ENCODE measurements at regions not wholly inside any gene's neighbourhood (a gene's known extent, or its start where the extent isn't known, plus 50 kb on each side); places are given as distances from the start of the nearest gene placed in this dataset.

DNA sequence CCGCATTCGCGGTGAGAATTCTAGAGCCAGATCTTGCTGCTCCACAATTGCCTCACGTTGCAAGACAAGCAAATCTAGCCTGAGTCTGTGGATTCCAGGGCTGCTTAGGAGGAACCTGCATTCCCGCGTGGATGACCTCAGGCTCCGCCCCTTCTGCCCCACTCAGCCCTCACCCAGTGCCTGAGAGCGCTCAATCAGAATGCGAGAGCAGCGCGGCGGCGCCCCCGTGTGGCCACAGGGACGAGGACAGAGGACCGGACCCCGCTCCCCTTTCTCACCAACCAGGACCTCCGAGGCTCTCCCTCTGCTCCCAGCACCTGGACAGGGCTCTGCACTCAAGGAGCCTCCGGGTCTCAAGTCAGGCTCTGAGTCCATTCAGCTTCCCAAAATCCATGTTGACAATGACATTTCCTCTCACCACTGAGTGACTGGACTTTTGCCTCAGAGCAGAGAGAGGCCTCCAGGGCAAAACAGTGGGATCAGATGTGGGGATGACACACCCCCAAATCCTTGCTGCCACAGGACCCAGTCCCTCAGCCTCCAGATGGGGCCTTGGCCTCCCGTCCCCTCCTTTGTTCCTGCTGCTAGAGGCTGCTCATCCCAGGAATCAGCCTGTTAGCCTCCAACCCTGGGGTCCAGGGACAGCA is 52.0 kb downstream of the RPP21 start:
- DNase-seq (ENCODE audit: low read depth, low spot score), result peak; percentile 94

- DNase-seq (ENCODE audit: low read depth, low spot score), result peak; percentile 8
Observed at GRCh38 chr6:30397697-30398096, 52.7 kb downstream of the RPP21 start.

- DNase-seq (ENCODE audit: low read depth, low spot score), result no peak
Observed at GRCh38 chr6:30399390-30400058, 54.6 kb downstream of the RPP21 start.

DNA sequence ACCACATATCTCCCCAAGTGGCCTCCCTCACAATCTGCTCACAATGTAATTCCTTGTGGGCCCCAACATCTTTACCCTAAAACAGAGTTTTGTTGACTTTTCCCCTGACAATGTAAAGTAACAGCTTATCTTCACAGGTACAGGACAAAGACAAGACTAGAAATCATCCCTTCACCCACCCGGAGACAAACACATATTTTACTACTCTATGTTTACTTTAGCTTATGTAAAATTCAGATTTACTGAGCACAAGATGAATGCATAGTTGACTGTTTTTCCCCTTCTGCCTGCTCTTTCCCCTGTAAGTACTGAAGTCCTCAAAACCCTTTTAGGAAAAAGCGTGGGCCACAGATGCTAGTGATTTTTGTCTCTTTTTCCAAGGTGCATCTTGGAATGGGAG is 61.0 kb downstream of the RPP21 start:
- no peak for DNase-seq (ENCODE audit: low read depth, low spot score)

DNA sequence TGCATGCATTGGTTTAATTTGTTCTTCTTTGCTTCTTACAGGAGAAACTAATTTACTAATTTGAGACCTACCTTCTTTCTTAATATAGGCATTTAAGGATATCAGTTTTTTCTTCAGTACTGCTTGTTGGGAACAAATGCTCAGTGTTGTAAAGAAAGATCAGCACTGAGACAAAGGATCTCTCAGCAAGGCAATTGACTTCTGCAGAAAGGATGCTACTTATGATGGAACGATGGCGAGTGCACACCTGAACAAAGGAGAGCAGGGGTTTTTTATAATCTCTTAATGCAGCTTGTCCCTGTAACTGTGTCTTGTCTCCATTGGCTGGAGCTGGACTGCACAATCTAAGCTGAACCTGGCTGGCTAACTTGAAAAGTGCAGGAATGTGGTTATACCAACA is 64.2 kb downstream of the RPP21 start:
- DNase-seq (ENCODE audit: low read depth, low spot score), result no peak

- DNase-seq (ENCODE audit: low read depth, low spot score), result peak; percentile 82
Observed at GRCh38 chr6:30411515-30412207, 66.7 kb downstream of the RPP21 start.

- DNase-seq (ENCODE audit: low read depth, low spot score), result no peak
Observed at GRCh38 chr6:30418448-30418847, 70.9 kb upstream of the HLA-E start.

DNA sequence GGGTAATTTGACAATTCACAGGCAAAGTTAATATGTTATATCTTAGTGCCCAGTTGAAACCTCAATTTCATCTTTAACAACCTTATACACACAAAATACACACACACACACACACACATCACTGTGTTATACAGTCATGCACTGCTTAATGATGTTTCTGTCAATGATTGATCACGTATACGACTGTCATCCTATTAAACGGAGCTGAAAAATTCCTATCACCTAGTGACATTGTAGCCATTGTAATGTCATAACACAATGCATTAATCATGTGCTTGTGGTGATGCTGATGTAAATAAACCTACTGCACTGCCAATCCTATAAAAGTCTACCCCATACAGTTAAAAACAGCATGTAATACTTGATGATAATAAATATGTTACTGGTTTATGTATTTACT is 64.8 kb upstream of the HLA-E start:
- DNase-seq (ENCODE audit: low read depth, low spot score), result no peak

Measured in ELF-1 (cell line).